Mucosa of gallbladder (tissue), 1 donor: ENCODE measurements at regions not wholly inside any gene's neighbourhood (a gene's known extent, or its start where the extent isn't known, plus 50 kb on each side); places are given as distances from the start of the nearest gene placed in this dataset.

Source experiments
- DNase-seq: peaks from one replicate; pipeline ENCODE4 v3.0.0-alpha.2; 2020; ENCODE audit warnings: low spot score
- donor health status: DM: no; HTN: no; CAD: no.

GRCh38 chr2:83565181-83565580 lies 893.9 kb downstream of the SUCLG1 start:
- no peak for DNase-seq

DNA sequence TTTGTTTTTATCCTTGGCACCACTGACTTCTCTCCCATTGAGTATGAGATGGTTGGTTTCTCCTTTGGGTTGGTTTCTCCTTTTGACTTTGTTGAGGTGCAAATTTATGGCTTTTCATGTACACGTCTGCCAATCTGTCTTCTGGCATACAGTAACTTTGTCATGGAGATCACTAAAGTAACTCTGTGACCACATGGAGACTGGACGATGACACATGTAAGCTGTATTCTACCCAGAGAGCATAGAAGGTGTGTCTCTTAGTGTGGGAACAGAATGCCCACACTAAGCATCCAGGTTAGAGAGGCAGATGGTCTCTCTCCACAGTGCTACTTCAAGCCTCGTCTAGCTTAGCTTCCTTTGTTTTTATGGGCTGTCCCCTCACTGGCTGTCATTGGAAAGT lies 897.5 kb downstream of the SUCLG1 start:
- DNase-seq: no peak

DNA sequence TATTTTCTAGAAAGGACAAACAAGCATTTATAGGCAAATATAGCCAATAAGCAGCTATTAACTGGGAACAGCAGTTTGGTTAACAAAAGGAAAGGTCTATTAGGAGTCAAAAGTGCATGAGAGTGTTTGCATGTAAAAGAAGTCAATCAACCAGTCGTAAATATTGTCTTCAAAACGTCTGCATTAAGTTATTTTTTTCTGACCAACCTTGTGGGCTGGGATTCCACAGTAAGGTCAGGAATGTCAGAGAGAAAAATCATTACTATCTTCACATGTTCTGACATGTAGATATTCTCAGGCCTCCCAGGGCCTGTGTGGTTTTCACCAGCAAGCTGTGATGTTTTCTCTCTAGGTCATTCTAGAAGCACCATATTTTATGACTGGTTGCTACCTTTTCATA lies 922.5 kb downstream of the SUCLG1 start:
- DNase-seq: no peak

- DNase-seq: no peak
Measured at GRCh38 chr2:83534416-83534815, 924.7 kb downstream of the SUCLG1 start.

- no peak for DNase-seq
Measured at GRCh38 chr2:83531206-83531826, 927.8 kb downstream of the SUCLG1 start.

GRCh38 chr2:83528767-83529166 lies 930.3 kb downstream of the SUCLG1 start:
- DNase-seq: no peak

- DNase-seq: no peak
Measured at GRCh38 chr2:83522891-83523493, 936.1 kb downstream of the SUCLG1 start.

GRCh38 chr2:83517727-83518368 lies 941.2 kb downstream of the SUCLG1 start:
- DNase-seq: no peak

DNA sequence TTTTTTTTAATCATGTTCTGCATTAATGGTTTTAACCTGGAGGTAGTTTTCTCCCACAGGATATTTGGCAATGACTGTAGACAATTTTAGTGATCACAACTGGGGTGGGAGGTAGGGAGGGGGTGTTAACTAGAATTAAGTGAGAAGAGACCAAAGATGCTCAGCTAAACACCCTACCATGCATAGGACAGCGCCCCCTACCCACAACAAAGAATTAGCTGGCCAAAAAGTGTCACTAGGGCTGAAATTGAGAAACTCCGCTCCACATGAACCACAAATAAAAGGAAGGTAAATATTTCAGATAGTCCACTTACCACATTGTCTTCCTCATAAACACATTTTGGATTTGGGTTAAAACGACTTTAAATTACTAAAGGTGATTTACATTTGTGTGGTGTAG lies 942.6 kb downstream of the SUCLG1 start:
- DNase-seq: no peak

DNA sequence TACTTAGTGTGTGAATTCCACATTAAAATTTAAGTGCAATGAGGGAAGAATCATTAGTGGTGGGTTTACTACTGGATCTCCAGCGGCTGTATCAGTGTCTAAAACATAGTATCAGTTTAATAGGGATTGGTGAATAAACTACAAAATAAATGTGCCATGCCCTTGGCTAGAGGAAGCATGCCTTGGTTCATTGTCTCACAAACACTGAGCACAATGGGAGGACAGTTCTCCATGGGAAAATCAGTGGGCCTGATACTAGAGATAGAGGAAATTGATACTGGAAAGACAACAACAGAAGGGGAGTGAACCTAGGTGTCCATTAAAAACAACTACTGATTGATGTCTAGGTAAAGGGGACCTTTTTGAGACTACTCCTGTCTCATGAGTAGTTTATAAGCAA lies 971.6 kb downstream of the SUCLG1 start:
- DNase-seq: no peak

- no peak for DNase-seq
Measured at GRCh38 chr2:83481436-83481835, 977.6 kb downstream of the SUCLG1 start.

GRCh38 chr2:83478037-83478436 lies 981.0 kb downstream of the SUCLG1 start:
- peak; percentile 44 for DNase-seq

GRCh38 chr2:83475371-83475770 lies 983.7 kb downstream of the SUCLG1 start:
- no peak for DNase-seq

DNA sequence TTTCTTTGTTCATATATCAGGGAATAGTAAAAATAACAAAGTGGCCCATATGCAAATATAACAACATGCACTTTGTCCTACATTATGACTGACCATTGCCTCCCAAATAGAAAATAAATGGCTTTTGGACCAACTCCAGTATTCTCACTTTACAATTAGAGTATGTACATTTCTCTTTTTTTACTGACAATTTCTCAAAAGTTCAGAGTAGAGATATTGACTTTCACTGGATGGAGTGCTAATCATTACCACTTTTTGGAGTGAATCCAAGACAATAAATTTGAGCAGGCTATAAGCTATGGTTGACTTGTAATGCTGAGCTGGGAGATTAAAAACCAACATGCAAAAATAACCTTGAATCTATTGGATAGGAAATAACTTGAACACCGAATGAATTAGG lies 987.4 kb downstream of the SUCLG1 start:
- DNase-seq: no peak

GRCh38 chr2:83470928-83471327 lies 988.2 kb downstream of the SUCLG1 start:
- no peak for DNase-seq

DNA sequence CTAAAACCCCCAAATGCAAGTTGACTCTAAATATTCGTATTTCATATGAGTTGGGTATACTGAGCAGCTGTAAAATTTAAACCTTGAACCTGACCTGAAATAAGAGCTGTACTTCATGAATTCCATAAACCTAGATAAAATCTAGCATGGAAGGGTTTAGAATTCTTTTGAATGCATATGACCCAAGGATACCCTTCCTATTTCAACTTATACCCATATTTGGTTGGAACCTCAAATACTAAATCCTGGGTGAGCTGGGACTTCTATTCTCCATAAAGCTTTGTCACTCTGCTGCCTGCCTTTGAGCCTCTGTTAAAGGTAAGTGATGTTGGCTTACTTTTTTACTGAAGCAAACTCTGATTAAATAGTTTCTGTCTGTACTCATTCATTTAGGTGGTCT lies 994.6 kb downstream of the SUCLG1 start:
- no peak for DNase-seq

DNA sequence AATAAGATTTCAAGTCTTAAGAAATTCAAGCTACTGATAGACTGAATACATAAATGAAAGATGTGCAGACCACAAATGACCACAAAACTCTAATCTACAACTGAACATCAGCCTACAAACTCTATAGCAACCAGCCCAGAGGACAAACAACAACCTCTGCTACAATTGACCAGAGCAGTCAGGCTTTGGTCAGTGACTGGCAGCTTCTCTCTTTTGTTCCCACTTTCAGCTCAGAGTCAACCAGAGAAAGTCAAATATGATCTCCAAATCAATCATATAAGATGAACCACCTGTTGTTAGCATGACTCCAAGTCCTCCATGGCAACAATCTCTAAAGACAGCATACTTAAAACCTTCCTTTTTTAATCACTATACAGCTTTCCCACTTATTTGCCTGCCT lies 996.2 kb downstream of the SUCLG1 start:
- no peak for DNase-seq

- no peak for DNase-seq
Measured at GRCh38 chr2:83461135-83461534, 997.9 kb downstream of the SUCLG1 start.

DNA sequence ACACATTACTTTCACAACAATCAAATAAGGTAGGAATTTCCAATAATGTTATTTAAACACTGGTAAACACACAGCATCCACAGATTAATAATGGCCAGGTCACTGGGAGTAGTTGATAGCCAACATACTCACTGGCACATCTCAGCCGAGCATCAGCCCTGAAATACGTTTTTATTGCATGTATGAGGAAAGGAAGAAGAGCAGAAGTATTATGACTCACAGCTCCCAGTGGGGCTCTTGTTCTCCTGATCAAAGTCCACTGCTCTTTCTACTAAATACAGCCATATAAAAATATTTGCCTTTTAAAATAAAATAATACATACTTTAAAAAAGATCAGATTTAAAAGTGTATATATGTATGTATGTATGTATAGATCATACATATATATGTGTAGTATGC lies 999.6 kb downstream of the SUCLG1 start:
- peak; percentile 10 for DNase-seq

- DNase-seq: no peak
Measured at GRCh38 chr2:83435989-83436388, 1023.1 kb downstream of the SUCLG1 start.

DNA sequence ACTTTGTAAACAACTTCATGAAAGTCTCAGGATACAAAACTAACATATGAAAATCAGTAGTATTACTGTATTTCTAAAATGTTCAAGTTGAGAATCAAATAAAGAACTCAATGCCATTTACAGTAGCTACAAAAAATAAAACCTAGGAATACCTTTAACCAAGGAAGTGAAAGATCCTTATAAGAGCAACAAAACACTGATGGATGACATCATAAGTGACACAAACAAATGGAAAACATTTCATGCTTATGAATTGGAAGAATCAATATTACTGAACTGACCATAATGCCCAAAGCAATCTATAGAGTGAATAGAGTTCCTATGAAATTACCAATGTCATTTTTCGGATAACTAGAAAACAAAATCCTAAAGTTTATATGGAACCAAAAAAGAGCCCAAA lies 1038.1 kb downstream of the SUCLG1 start:
- no peak for DNase-seq

GRCh38 chr2:83394134-83394904 lies 1064.8 kb downstream of the SUCLG1 start:
- DNase-seq: no peak

GRCh38 chr2:83388804-83389203 lies 1070.3 kb downstream of the SUCLG1 start:
- no peak for DNase-seq
